B cell (primary cell): ENCODE measurements at regions not wholly inside any gene's neighbourhood (a gene's known extent, or its start where the extent isn't known, plus 50 kb on each side); places are given as distances from the start of the nearest gene placed in this dataset.

ENCODE experiments used
- EZH2 ChIP-seq: IDR thresholded peaks from 2 replicates; pipeline ENCODE4 v1.6.1; 2012; ENCODE audit warnings: borderline replicate concordance, low read depth, mild to moderate bottlenecking, moderate library complexity, low read length; ENCODE audit not compliant: insufficient read depth, poor library complexity, severe bottlenecking
- TF ChIP-seq, protein P1 (sequence below): fragments of 200-600 bp; IDR thresholded peaks from one replicate; pipeline ENCODE4 v1.8.0; 2022; ENCODE audit warnings: antibody characterized with exemption, mild to moderate bottlenecking

DNA sequence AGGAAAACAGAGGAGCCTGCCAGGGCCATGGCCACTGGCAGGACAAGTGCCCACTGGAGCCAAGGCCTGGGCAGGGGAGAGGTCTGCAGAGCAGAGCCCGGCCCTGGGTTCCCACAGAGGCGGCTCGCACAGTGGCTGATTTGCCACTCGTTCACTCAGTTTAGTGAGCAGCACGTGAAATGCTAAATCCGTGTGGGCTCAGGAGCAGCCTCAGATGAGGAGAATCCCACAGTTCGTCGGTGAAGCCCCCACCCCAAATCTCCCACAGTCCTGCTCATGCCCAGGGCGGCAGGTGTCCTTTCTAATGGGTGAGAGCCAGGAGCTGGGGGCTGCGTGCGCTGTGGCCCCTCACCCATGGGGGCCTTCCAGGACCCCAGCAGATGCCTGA, 107.7 kb upstream of the FAM20C start:
- TF ChIP-seq, protein P1, sequence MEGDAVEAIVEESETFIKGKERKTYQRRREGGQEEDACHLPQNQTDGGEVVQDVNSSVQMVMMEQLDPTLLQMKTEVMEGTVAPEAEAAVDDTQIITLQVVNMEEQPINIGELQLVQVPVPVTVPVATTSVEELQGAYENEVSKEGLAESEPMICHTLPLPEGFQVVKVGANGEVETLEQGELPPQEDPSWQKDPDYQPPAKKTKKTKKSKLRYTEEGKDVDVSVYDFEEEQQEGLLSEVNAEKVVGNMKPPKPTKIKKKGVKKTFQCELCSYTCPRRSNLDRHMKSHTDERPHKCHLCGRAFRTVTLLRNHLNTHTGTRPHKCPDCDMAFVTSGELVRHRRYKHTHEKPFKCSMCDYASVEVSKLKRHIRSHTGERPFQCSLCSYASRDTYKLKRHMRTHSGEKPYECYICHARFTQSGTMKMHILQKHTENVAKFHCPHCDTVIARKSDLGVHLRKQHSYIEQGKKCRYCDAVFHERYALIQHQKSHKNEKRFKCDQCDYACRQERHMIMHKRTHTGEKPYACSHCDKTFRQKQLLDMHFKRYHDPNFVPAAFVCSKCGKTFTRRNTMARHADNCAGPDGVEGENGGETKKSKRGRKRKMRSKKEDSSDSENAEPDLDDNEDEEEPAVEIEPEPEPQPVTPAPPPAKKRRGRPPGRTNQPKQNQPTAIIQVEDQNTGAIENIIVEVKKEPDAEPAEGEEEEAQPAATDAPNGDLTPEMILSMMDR, result no peak
- no peak for TF ChIP-seq EZH2
